GM23338 (cell line): ENCODE measurements at regions not wholly inside any gene's neighbourhood (a gene's known extent, or its start where the extent isn't known, plus 50 kb on each side); places are given as distances from the start of the nearest gene placed in this dataset.

Experiments used
- CREB1 ChIP-seq: fragments of 250-450 bp; sonication (Bioruptor Pico); IDR thresholded peaks from 2 replicates; pipeline ENCODE4 v1.5.0; 2020; ENCODE audit warnings: low read depth, mild to moderate bottlenecking, moderate library complexity
- CTCF ChIP-seq, 2 experiments: fragments of 200-600 bp in 1 of 2; sonication (generic) in 1 of 2; conservative IDR thresholded peaks; 2 replicates each; pipeline versions ENCODE4 v1.5.1 to v1.6.1; 2016 to 2017; ENCODE audit warnings: antibody characterized with exemption in 2 of 2, low read depth in 2 of 2, mild to moderate bottlenecking in 2 of 2, moderate library complexity in 1 of 2
- EZH2 ChIP-seq: fragments of 200-600 bp; sonication (generic); IDR thresholded peaks from one replicate; pipeline ENCODE4 v1.8.0; 2017; ENCODE audit warnings: antibody characterized with exemption, mild to moderate bottlenecking, low read depth; ENCODE audit not compliant: unreplicated experiment
- POLR2AphosphoS5 ChIP-seq: IDR thresholded peaks from 2 replicates; pipeline ENCODE4 v1.6.1; 2016; ENCODE audit warnings: antibody characterized with exemption, low read depth
- REST ChIP-seq: IDR thresholded peaks from one replicate; pipeline ENCODE4 v1.6.1; 2018; ENCODE audit warnings: antibody characterized with exemption; ENCODE audit not compliant: unreplicated experiment
- ZNF114 ChIP-seq: fragments of 250-450 bp; sonication (Bioruptor Pico); IDR thresholded peaks from 2 replicates; pipeline ENCODE4 v1.5.0; 2020; ENCODE audit warnings: mild to moderate bottlenecking, moderate library complexity

- TF ChIP-seq EZH2 (no peak), CTCF (conservative IDR thresholded peaks at IDR 0.05; ENCODE audit: low read depth in 2 of 2) (no peak), REST (no peak), POLR2AphosphoS5 (no peak), ZNF114 (CRISPR knock-in tag) (no peak), CREB1 (CRISPR knock-in tag) (no peak)
These were observed 237.0 kb downstream of the UACA start for GRCh38 chr15:70526221-70526973.
